Stromal cell of bone marrow (primary cell): ENCODE measurements at regions not wholly inside any gene's neighbourhood (a gene's known extent, or its start where the extent isn't known, plus 50 kb on each side); places are given as distances from the start of the nearest gene placed in this dataset.

ENCODE experiments used
- DNase-seq: peaks from one replicate; pipeline ENCODE4 v3.0.0-alpha.2; 2012; ENCODE audit warnings: low read depth

DNA sequence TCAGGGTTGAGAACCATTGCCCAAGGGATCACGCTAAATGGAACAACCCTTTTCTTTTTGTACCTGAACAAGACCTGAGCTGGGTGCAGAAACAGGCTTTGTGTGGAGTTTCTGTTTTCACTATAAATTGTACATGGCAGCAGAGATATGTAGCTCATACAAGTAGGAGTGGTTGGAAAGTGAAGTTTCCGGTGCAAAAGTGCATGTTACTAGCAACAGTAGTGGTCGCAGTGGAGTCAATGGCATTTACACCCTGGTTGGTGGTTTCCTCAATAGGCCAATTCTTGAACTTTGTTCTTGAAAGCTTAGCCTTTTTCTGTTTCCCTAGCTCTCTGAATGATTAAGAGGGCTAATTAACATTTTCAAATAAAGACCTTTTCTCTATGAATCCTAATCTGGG is 170.7 kb downstream of the NEBL start:
- DNase-seq: no peak

DNA sequence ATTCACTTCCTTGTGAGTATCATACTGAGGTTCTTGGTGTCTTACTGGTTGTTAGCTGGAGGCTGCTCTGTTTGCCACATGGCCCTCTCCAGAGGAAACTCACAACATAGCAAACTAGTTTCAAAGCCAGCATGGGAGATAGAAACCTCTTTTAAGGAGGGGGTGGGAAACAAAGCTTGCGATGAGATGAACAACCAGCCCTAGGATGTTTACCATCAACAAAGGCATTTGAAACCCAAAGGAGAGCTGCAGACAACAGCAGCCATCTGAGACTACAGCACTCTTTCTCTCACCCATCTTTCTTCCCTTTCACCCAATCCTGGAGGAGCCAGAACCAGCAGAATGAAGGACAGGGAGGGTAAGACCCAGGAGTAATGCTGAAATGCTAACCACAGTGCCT is 182.1 kb downstream of the NEBL start:
- no peak for DNase-seq

DNA sequence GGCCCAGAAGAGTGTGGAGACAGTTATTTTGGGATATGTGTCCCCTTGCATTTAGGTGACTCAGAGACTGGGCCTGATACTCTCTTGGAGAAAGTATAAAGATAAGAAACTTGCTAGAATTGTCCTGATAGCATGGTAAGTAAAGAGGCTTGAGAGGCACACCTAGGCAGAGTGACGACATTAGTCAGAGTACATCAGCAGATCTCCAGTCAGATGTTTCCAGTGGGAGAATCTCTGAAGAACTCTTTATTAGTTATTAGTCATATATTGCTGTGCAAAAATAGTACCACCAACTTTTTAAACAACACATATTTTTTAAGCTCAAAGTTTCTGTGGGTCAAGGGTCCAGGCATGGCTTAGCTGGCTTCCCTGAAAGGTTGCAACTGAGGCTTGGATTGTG is 182.6 kb downstream of the NEBL start:
- DNase-seq: no peak

GRCh38 chr10:20713420-20713819 is 183.7 kb downstream of the NEBL start:
- no peak for DNase-seq

DNA sequence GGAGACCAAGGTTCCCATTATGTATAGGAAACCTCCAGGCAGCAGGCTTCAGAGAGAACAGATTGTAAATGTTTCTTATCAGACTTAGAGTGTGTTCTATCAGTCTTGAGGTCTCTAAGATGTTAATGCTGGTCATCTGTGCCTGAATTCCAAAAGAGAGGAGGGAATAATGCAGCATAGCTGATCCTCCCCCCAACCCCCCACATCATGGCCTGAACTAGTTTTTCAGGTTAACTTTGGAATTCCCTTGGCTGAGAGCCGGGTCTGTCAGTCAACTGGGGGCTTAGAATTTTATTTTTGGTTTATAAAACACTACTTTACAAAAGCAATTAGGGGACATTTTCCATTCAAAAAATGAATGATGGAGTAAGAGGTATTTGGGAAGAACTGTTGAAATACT is 184.3 kb downstream of the NEBL start:
- no peak for DNase-seq

DNA sequence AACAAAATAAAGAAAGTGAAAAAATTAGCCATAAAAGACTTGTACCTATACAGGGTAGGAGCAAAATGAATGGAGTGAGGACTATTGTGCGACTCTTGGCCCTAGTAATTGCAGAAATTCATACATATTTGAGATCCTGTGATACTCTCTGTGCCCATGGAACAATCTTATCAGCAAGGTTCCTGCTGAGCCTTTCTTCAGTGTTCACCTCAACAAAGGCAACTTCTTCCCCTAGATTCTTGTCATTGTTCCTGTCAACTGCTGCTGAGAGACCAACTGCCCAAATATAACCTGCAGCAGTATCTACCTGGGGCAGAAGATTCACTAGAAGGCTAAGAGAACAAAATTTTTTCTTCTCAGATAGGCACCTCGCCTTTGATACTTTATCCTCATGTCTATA is 187.4 kb downstream of the NEBL start:
- no peak for DNase-seq

DNA sequence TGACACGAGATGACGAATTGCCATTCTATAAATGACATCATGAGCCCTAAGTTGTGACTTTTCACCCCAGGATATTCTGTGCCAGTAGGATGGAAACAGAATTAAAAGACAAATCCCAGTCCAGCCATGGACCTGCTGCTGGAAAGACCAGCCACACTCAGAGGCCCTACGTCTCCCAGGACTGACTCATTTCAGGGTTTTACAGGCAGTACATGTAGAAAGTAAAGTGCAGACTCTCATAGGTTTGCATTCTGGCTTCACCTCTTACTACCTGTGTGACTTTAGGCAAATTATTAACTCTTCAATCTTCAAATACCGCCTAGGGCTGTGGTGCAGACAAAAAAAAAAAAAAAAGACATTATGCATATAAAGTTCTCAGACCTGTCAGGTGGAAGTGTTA is 188.8 kb downstream of the NEBL start:
- no peak for DNase-seq

- DNase-seq: no peak
These were observed 189.9 kb downstream of the NEBL start for GRCh38 chr10:20707251-20707650.

- DNase-seq: no peak
These were observed 198.3 kb downstream of the NEBL start for GRCh38 chr10:20698837-20699236.

- no peak for DNase-seq
These were observed 202.8 kb downstream of the NEBL start for GRCh38 chr10:20694296-20694695.

DNA sequence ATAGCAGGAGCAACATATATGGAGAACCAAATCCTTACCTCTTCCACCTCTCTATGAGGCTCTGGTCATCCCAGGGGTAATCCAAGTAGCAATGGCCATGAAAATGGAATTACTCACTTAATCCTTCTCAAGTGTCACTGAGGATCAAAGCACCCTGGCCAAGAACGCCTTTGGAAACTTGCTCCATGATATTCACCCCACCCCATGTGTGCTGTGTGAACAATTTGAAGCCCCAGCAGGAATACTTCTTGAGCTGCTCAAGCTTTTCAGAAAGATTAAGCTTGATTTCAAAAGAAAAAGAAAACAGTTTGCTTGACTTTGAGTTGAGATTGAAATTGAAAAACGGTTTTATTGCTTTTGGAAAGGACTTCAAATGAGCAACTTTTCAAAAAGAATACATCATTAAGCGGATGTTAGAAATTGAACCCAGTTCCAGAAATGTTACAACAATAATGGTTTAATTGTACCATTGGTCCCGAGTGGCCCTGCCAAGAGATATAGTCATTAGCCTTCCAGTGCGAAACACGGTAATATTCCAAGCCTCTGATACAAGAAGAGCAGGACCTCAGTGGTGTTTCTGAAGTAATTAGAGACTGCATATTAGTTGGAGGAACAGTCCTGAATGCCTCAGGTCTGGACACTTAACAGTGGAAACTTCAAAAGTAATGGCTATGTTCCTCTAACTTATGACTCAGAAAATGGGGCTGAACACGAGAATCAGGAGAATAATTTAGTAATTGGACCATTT is 208.1 kb downstream of the NEBL start:
- DNase-seq: no peak

DNA sequence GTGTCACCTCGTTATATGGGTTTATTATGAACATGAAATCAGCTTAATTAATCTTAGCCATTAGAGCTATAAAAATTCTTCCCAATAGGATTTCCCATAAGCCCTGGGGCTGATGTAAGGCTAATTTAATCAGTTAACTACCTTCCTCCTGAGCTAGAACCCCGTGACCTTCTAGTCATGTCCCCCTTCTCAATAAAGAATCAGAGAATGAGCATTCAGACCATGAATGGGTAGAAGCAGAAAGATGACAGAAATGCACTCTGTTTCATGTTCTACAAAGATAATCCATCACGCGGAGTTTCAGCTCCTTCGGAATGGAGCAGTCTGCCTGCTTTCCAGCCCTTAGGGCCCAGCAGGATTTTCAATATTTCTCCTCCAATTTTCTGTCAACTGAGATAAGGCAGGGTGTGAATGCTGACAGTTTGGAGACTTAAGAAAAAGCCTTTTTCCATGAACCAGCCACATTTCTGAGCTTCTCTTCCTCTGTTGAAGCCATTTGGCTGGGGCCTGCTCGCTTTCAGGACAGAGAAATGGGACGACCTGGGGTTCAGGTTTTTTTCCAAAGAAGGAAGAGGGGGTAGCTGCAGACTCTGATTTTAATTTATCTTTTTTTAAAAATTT is 211.0 kb downstream of the NEBL start:
- DNase-seq: no peak

GRCh38 chr10:20685462-20685861 is 211.6 kb downstream of the NEBL start:
- no peak for DNase-seq

GRCh38 chr10:20683345-20683744 is 213.8 kb downstream of the NEBL start:
- DNase-seq: no peak

GRCh38 chr10:20682782-20683181 is 214.3 kb downstream of the NEBL start:
- DNase-seq: no peak

DNA sequence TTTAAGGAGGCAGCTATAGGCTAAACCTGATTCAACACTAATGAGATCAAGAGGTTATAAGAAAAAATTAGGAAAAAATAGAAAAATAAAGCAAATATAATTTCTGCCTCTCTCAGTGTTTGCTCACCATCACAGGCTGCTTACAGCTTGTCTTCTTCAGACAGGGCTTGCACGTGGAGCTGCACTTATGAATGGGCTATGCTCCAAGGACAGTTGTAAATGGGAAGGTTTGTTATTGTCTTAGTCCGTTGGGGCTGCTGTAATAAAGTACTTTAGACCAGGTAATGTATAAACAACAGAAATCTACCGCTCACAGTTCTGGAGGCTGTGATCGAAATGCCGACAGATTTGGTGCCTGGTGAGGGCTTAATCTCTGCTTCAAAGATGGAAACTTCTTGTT is 219.8 kb downstream of the NEBL start:
- DNase-seq: no peak

GRCh38 chr10:20674926-20675325 is 222.2 kb downstream of the NEBL start:
- no peak for DNase-seq

DNA sequence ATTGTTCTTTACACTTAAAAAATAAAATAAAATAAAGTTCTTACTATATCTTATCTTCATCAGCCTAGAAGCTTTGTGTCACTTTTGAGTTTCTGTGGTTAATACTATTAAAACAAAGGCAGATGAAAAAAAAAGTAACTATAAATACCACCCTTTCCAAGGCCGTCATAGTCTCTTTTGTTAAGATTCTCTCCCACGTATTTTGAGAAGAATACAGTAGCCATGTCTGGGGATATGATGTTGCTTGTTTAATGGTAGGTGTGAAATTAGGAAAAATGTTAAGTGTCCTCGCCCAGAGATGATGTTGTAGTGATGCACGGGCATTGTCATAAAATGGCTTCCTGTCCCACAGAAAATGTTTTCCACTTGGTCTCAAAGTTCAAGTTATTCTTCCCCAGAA is 223.9 kb downstream of the NEBL start:
- no peak for DNase-seq

GRCh38 chr10:20672741-20673140 is 224.4 kb downstream of the NEBL start:
- DNase-seq: no peak

DNA sequence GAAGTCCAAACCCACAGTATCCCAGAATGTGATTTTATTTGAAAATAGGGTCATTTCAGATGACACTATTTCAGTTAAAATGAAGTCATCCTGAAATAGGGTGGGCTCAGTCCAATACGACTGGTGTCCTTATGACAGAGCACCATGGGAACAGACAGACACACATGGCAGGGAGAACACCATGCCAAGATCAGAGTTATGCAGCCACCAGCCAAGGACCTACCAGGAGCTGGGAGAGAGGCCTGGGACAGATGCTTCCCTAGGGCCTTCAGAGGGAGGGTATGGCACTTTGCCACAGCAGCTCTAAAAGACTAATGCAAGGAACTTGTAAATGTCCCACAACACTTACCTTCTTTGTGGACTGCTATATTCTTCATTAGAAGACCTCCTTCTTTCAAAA is 226.5 kb downstream of the NEBL start:
- DNase-seq: no peak

- DNase-seq: no peak
These were observed 228.1 kb downstream of the NEBL start for GRCh38 chr10:20668985-20669384.

- DNase-seq: no peak
These were observed 234.4 kb downstream of the NEBL start for GRCh38 chr10:20662742-20663141.

- no peak for DNase-seq
These were observed 237.9 kb downstream of the NEBL start for GRCh38 chr10:20659225-20659624.

- DNase-seq: no peak
These were observed 239.0 kb downstream of the NEBL start for GRCh38 chr10:20658158-20658557.
